ENCODE measurements at regions not wholly inside any gene's neighbourhood (a gene's known extent, or its start where the extent isn't known, plus 50 kb on each side); places are given as distances from the start of the nearest gene placed in this dataset.
"Not testable (repeated sequence)": the region's sequence is repeated elsewhere in the genome, so short reads cannot be mapped to it uniquely, and the experiment has no call there.

DNA sequence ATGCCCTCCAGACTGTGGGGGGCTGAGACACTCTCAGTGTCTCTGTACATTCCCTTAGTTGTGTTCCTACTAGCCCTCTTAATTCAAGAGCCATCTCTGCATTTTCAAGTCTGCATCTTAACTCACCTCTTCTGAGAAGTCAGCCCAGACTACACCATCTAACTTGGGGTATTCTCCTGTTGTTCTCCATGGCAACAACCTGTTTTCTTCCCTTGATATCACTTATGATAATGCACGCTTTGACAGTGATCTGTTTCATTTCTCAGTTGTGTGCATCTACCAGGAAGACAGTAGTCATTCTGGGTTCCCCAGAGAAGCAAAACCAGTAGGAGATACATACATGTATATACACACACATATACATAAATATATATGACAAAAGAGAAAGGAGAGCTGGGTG lies 707.3 kb upstream of the IGFBP3 start:
- no peak for DNase-seq (ENCODE audit: low read depth in 2 of 2)

DNA sequence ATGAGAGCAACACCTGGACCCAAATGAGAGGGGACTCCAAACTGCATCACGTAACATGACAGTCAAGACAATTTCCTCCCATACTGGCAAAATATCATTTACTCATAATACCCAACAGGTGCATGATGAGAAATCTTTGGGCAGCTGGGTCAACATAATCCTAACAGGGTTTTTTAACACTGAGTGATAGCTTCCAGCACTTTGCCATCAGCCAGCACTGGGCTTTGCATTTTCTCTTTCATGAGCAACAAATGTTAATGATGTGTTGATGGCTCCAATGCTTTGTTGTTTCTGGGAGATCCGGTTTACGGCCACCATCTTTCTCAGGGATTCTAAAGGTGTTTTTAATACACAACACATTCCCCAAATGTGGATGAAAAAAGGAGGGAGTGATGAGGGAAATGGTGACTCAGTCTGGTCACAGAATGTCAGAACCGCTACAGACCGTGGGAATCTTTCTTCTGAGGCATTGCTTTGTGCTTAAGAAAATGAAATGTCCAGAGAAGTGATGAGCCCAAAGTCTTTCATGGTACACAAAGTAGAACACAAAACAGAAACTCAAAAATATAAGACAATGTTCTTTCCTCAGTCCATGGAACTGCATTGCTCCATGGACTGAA lies 705.7 kb upstream of the IGFBP3 start:
- DNase-seq (ENCODE audit: low read depth in 2 of 2), result no peak

DNA sequence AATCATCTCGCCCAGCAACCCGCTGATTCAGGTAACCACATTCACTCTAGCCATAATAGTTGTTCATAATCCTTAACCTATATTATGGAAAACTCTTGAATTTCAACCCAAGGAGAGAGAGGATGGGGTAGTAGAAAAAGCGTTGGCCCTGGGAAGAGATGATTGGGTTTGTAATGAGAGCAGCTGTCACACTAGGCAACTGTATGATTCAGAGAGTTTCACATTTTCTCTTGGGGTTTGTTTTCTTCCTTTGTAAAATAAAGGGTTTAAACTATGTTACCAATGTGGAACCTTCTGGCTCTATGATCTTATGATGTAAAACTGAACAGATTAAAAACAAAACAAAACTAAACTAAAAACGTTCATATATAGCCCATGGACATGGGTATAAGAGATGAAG lies 705.2 kb upstream of the IGFBP3 start:
- DNase-seq (ENCODE audit: low read depth in 2 of 2), result no peak

DNA sequence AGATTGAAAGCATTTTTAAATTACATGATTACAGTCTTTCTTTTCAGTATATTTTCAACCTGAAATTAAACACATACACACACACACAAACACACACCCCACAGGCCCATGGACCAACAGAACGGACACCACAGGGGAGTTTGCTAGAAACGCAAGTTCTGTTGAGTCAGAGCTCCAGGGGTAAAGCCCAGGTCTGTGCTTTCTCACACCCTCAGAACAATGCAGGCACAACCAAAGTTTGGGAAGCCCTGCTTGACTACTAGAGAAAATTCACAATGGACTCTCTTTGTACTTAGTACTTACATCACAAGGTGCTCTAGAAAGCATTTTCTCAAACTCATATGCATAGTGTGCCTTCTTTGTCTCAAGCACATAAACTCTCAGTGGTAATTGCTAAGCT lies 704.0 kb upstream of the IGFBP3 start:
- no peak for DNase-seq (ENCODE audit: low read depth in 2 of 2)

DNA sequence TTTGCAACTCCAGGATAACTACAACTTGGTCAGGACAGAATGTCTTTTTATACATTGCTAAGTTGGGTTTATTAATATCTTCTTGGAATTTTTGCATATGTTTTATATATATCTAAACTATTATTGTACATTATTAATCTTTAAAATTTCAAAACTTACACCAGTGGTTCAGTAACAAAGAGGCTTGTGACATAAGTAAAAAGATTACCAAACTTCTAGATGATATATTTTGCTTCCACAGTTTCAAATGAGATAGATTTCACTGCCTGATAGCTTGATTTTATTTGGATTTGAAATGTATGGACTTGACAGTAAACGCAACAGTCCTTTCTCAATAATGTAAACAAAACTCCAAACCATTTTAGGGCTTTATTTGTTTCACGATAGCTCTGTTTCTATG lies 701.2 kb upstream of the IGFBP3 start:
- DNase-seq (ENCODE audit: low read depth in 2 of 2), result no peak

DNA sequence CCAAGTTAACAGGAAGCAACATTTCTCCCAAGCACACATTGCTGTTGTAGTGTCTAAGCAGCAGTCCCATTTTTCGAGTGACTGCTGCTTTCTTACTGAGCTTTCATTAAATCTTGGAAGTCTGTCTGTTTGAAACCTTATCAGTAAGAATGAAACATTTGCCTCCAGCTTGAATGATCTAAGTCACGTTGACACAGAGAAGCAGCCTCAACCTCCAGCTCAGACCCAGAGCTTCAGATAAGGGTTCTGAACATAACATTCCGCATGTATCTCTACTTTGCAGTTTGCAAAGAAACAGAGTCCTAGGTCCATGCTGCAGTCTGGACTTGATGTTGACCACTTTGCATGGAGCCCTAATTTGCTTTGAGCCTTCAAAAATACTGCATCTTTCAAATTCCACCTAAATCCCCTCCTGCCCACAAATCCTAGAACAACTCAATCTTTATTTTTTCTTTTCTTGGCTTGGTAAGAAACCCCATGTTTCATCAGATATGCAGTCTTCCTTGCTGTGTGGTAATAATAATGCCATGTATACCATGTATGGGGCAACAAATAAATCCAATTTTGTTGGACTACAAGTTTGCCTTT lies 698.7 kb upstream of the IGFBP3 start:
- no peak for DNase-seq (ENCODE audit: low read depth in 2 of 2)

DNA sequence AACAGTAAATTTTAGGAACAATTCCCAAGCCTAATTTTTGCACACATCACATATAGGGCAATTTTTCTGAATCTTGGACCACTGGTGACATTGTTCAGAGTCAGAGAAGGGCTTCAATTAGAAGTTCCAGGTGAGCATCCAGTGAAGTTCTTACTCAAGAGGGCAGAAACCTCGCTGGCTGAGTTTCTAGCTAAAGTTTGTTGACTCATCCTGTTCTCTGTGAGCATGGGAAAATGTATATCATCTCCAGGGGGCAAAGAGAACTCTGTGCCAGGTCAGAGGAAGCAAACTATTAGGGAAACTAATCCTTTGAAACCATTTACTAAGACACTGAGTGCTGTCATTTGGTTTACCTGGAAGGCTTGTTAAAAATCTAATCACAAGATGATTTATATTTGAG lies 695.6 kb upstream of the IGFBP3 start:
- DNase-seq (ENCODE audit: low read depth in 2 of 2), result no peak

DNA sequence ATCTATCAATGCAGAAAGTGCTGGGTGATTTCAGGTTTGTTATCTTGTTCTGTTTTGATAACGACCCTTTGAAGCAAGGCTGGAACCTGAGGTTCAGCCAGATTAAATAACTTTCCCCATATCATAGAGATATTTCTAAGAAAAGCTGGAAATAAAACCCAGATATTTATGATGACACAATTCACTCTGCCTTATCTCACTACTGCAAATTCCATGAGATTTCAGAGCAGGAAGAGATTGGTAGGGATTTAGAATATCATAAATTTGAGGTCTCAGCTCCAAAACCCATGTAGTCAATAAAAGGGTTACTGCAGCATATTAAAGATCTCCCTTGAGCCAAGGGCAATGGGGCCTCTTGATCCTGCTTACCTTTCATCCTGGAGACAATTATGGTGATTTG lies 692.5 kb upstream of the IGFBP3 start:
- no peak for DNase-seq (ENCODE audit: low read depth in 2 of 2)

DNA sequence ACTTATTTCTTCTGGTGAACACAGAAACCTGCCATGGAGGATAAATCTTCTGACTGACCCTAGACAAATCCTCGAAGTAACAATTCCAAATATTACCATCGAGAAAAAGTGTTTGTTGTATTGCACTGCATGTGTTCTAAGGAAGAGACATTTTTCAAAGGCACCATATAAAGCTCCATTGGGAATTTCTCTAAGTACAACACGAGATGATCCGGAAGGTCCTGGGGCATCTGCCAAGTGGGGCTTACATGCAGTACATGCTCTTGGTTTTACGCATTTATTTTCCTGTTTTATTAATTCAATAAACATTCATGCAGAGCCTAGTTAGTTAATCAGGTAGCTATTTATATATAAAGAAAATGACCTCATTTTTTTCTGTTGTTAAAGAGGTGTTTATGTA lies 692.0 kb upstream of the IGFBP3 start:
- no peak for DNase-seq (ENCODE audit: low read depth in 2 of 2)

DNA sequence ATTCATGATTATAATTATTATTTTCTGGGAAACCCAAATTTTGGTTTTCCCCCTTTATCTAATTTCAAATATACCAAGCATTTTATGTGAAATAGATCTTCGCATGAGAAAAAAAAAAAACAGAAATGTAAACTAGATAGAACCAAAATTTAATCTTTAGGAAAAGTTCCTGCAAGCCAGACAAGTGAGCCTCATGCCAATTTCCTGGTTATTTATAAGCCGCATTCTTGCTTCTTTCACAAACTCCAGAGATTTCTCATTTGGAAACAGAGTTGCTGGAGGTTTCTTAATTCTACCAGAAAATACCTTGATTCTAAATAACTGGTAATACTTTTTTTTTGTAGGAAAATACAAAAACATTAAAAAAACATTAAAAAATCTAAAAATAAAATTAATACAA lies 690.4 kb upstream of the IGFBP3 start:
- DNase-seq (ENCODE audit: low read depth in 2 of 2), result no peak

DNA sequence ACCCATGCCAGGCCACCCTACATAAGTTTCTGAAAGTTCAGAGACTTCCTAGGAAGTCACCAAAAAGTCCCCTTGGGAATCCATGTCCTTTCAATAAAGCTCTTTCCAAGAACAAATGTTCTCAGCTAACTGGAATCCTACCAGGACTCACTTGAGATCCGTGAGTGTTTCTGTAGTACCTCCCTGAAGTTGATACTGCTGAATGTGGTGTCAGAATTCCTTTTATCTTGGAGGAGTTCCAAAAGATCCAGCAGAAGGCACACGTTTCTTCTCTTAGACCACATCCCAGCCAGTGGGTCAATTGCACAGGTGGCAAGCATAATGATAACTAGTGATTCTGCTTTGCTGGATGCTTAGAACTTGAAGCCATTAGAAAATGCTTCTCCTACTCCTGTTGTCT lies 689.7 kb upstream of the IGFBP3 start:
- DNase-seq (ENCODE audit: low read depth in 2 of 2), result no peak

DNA sequence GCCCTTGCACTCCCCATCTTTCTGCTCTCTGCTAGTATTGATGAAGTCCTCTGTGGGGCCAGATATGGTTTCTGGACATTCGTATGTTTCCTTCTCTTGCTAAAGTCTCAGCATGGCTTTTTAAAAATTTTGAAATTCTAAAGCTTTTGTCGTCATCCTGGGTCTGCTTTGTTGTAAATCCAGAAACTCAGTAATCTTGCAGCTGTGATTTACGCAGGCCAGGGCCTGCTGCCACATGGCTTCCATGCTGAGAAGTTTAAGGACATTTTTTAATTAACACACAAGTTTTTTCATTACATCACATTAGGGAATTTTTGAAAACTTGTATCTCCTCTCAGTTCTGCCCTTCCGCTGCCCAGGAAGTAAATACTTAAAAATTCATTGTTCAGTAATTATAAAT lies 686.1 kb upstream of the IGFBP3 start:
- DNase-seq (ENCODE audit: low read depth in 2 of 2), result no peak

DNA sequence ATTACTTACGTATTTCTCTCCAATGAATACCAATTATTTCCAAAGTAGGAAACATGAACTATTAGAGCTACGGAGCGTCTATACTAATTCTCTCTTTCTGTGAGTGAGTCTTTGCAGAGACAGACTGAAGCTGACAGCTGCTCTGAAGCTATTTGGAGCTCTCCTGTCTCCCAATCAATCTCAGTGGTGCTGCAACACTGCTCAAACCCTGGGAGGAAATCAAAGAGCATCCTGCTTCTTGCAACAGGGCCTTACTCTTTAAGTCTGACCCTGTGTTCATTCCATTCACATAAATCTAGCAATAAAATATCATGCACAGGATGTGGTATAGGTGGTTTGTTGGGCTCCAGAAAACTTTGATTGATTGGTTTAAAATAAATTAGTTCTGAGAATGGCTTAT lies 685.7 kb upstream of the IGFBP3 start:
- DNase-seq (ENCODE audit: low read depth in 2 of 2), result no peak

DNA sequence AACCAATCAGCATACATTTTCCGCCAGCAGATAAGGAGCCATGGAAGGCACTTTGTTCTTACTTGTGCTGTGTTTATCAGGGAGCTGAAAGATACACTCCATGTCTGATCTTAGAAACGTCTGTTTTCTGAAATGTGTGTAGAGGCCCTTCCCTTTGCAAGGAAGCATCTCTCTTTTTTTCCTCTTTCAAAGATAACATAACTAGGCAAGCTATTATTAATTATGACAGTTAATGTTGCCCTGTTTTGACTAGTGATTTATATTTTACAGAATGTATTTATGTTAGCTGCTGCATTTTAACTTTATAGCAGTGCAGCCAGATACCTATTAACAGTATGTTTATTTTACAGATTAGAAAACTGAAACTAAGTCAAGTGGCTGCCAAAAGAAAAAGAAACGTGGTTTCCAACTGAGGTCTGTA lies 683.2 kb upstream of the IGFBP3 start:
- DNase-seq (ENCODE audit: low read depth in 2 of 2), result no peak

DNA sequence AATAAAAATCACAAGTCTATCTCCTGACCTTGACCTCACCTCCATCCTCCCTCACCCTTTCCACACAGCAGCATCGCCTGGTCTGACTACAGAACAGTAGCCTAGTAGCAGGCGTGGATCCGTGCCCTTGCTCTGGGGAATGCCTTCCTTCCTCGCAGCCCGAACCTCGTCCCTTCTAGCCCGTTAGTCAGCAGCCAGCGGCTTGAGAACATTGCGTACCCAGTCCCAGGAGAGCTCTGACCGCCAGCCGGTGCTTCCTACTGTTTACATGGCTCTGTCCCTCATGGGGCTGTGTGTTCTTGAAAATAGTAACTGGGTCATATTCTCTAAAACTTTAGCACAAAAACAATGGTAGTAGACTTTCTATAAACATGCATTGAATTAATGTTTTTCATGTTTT lies 682.7 kb upstream of the IGFBP3 start:
- no peak for DNase-seq (ENCODE audit: low read depth in 2 of 2)

DNA sequence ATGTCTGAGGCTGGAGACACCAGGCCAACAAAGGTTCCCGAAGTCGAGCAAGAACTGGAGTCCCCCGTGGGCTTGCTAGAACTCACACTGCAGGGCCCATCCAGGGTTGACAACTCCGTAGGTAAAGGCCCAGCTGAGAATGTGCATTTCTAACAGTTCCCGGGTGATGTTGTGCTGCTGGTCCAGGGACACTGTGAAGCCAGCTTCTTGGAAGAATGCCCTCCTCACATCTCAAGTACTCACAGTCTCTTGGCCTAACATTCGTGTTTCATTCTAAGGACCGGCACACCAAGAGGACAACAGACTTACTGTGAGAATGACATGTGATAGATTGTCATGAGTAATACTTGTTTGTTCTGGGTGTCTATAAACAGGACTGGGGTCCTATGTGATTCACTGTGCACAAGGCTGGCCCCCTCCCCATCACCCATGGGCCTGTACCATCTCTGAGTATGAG lies 682.3 kb upstream of the IGFBP3 start:
- DNase-seq (ENCODE audit: low read depth in 2 of 2), result no peak

DNA sequence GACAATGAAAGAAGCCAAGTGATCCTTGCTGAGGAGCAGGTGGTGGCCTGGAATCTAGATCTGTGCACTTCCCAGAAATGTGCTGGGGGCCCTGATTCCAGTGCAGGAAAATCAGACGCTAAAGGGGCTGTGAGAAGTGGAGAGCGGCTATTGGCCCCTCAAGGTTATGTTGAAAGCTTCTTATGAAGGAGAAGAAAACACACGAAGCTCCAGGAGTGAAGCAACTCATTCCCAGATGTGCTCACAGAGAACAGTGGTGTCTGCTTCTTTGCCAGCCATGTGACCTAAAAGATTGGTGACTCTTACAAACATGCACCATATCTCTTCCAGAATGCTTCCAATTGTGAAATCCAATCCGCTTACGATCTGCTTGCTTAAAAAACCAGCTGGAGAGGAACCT lies 679.3 kb upstream of the IGFBP3 start:
- DNase-seq (ENCODE audit: low read depth in 2 of 2), result no peak

DNA sequence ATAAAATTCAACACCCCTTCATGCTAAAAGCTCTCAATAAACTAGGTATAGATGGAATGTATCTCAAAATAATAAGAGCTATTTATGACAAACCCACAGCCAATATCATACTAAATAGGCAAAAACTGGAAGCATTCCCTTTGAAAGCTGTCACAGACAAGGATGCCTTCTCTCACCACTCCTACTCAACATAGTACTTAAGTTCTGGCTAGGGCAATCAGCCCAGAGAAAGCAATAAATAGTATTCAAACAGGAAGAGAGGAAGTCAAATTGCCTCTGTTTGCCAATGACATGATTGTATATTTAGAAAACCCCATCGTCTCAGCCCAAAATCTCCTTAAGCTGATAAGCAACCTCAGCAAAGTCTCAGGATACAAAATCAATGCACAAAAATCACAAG lies 673.8 kb upstream of the IGFBP3 start:
- not testable (repeated sequence) for DNase-seq (ENCODE audit: low read depth in 2 of 2)

DNA sequence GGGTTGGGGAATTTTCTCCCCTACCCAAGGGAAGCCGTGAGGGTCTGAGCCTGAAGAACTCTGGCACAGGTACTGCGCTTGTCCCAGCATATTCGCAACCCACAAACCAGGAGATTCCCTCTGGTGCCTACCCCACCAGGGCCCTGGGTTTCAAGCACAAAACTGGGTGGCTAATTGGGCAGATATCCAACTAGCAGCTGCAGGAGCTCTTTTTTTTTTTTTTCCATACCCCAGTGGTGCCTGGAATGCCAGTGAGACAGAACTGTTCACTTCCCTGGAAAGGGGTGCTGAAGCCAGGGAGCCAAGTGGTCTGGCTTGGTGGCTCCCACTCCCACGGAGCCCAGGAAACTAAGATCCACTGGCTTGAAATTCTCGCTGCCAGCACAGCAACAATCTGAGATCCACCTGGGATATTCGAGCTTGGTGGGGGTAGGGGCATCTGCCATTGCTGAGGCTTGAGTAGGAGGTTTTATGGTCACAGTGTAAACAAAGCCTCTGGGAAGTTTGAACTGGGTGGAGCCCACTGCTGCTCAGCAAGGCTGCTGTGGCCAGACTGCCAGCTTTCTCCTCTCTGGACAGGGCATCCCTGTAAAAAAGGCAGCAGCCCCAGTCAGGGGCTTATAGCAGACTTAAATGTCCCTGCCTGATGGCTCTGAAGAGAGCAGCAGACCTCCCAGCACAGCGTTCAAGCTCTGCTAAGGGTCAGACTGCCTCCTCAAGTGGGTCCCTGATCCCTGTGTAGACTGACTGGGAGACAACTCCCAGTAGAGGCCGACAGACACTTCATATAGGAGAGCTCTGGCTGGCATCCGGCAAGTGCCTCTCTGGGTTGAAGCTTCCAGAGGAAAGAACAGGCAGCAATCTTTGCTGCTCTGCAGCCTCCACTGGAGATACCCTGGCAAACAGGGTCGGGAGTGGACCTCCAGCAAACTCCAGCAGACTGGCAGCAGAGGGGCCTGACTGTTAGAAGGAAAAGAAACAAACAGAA lies 670.1 kb upstream of the IGFBP3 start:
- DNase-seq (ENCODE audit: low read depth in 2 of 2), result not testable (repeated sequence)

DNA sequence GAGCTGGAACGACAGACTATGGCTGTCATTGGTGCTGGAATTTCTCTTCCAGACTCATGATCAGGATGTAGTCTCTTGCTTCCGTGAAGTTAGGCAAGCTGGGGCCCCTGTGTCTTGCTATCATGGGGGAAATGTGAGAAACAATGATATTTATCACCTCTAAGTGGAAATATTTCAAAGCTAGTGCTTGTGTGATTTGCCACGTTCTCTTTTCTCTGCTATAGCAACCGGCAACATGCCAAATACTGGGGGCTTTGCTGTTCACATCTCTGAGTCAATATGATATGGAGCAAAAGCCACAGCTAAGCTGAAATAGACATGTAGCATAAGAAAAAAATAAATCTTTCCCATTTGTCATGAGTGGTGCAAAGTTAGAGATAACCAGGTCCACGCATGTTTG lies 668.2 kb upstream of the IGFBP3 start:
- no peak for DNase-seq (ENCODE audit: low read depth in 2 of 2)

DNA sequence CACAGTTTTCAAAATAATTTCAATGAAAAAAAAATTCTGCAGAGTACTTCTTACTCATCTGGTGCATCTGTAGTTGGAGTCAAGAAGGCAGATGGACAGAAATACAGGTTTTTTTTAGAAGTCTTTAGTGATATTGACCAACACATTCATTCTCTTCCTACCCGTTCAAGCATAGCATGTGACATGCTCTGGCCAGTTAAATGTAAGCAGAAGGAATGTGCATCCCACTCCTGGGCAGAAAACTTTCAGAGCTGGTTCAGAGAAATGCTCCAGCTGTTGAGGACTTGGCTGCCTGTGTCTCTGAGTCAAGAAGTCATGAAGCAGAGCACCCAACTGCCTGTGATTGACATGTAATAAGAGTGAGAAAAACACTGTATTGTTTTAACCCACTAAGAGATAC lies 665.3 kb upstream of the IGFBP3 start:
- no peak for DNase-seq (ENCODE audit: low read depth in 2 of 2)

DNA sequence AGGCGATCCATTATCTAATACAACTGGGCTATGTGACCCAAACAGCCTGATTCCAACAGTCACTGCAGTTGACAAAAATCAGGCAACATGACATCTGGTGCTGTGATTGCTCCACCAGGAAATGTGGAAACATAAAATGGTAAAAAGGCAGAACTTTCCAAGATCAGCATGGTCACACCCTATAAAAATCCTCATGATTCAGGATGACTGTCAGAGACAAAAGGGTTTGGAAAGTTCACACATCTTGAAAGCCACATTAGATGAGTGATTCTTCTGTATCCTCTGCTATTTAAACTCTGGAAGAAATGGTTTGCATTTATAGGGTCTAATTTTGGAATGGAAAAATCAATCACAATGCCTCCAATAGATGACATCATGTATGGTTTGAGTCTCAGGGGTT lies 662.6 kb upstream of the IGFBP3 start:
- DNase-seq (ENCODE audit: low read depth in 2 of 2), result no peak

DNA sequence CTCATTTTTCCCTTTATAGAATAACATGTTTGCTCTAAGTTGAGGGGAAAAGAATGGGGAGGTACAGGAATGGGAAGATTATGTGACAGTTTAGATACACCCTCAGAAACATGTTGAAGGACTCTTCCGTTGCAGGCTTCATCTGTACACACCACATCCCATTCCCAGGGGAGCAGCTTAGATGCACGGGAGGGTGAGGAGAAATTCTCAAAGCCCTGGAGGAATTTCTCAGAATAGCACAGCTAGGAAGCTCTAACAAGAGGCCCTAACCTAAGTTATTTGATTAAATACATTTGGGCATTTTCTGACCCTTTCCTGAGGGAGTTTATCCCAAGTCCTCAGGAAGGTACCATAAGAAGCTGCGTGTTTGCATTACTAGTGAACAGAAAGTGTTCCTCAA lies 660.2 kb upstream of the IGFBP3 start:
- no peak for DNase-seq (ENCODE audit: low read depth in 2 of 2)

All from stimulated activated CD8-positive, alpha-beta memory T cell treated with anti-CD3 and anti-CD28 coated beads, Interleukin-2, amount 100 ng/mL, for 48 hours (primary cell).